ENCODE measurements at regions not wholly inside any gene's neighbourhood (a gene's known extent, or its start where the extent isn't known, plus 50 kb on each side); places are given as distances from the start of the nearest gene placed in this dataset.
"Not testable (repeated sequence)": the region's sequence is repeated elsewhere in the genome, so short reads cannot be mapped to it uniquely, and the experiment has no call there.

GRCh38 chr7:114273218-114273617 is 141.4 kb upstream of the FOXP2 start:
- DNase-seq: no peak

DNA sequence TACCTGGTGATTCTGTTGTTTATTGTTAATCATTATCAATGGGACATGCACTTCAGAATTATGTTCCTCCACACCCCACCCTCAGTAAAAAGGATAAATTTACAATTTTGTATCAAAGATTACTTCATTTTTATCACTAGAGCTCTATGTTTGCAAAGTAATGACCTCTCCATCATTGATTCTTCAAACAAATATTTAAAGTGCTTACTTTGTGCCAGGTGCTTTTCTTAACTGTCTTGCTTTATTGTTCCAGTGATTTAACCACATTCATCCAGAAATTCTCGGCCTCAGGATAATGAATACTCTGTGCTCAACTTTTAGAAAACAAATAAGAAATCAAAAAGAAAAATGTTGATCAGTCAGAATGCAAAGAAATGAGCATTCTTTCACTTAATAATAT is 144.9 kb upstream of the FOXP2 start:
- DNase-seq: no peak

GRCh38 chr7:114267550-114267949 is 147.1 kb upstream of the FOXP2 start:
- DNase-seq: not testable (repeated sequence)

DNA sequence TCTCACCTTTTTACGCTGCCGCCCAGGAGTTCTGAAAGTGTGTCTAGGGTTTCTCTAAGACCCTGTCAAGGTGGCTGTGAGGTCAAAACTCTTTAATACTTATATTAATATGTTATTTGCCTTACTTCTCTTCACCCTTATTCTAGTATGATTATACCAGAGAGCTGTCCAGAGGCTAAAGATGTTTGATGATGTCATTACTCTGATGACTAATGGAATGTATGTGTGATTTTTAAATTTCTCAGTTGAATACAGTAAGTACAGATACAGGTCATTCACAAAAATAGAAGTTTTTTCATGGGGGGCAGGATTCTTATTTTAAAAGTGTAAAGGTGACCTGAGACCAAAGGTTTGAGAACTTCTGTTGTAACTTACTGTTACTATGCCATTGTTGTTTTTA is 150.6 kb upstream of the FOXP2 start:
- no peak for DNase-seq

GRCh38 chr7:114263219-114263618 is 151.4 kb upstream of the FOXP2 start:
- DNase-seq: no peak

DNA sequence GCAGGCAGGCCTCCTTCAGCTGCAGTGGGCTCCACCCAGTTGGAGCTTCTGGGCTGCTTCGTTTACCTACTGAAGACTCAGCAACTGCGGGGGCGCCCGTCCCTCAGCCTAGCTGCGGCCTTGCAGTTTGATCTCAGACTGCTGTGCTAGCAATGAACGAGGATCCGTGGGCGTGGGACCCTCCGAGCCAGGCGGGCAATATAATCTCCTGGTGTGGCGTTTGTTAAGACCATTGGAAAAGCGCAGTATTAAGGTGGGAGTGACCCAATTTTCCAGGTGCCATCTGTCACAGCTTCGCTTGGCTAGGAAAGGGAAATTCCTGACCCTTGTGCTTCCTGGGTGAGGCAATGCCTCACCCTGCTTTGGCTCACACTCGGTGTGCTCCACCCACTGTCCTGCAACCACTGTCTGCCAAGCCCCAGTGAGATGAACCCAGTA is 159.2 kb upstream of the FOXP2 start:
- DNase-seq: no peak

DNA sequence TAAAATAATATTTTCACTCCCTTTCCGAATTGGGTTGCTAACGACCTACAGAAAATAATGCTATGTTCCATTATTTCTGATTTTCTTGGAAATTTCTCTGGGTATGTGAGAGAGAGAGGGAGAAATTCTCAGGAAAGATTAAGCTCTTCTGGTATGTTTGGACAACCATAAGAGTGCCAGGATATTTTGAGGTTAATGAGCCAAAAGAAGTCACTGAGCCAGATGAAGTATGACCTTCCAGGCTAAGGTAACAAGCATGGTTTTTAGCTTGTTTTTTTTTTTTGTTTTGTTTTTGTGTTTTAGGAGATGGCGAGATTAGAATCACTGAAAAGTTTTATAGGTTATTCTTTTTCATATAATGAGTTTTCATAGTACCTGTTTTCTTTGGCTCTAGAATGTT is 171.0 kb upstream of the FOXP2 start:
- no peak for DNase-seq

DNA sequence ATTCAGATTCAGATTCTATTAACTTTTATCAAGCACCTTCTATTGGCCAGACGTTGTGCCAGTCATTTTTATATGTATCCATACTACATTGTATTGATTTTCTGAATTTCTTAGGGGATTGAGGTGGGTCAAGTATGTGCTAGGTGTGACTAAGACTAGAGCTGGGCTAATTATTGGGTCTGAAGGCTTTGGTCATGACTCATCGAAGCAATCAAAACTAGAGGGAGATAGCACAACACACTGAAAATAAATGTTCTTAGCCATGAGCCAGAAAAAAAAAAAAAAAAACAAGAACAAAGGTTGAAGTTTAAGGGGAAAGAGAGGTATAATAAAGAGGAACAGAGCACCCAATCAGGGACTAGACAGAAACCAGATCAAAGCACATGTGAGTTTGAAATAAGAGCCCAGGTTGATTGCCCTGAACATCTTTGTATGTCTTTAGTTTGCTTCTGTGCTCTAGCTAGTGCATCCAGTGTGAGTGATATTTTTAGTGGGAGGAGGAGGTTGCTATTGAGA is 171.6 kb upstream of the FOXP2 start:
- no peak for DNase-seq

DNA sequence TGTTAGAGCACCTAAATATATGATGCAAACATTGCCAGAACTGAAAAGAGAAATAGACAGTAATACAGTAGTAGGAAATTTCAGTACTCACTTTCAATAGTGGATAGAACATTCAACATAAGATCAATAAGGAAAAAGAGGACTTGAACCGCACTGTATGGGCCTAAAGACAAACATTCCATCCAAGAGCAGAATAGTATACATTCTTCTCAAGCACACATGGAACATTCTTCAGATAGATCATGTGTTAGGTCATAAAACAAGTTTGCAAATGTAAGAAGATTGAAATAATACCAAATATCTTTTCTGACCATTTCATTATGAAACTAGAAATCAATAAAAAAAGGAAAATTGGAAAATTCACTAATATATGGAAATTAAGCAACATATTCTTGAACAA is 185.4 kb upstream of the FOXP2 start:
- no peak for DNase-seq

DNA sequence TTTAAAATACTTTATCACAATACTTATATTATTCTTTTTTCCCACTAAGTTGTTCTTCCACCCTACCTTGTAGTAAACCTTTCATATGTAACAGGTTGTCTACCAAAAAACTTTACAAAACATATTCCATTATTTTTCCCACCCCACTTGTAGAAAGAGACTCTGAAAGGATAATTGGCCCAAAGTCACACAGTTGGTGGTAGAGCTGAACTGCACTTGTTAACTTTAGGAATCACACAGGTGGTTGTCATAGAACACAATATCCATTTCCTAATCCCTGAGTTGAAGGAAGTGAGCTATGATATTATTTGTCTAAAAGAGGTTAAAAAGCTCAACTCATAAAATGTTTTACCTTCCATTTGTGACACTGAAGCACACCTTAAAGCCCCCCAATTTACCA is 188.8 kb upstream of the FOXP2 start:
- DNase-seq: no peak

DNA sequence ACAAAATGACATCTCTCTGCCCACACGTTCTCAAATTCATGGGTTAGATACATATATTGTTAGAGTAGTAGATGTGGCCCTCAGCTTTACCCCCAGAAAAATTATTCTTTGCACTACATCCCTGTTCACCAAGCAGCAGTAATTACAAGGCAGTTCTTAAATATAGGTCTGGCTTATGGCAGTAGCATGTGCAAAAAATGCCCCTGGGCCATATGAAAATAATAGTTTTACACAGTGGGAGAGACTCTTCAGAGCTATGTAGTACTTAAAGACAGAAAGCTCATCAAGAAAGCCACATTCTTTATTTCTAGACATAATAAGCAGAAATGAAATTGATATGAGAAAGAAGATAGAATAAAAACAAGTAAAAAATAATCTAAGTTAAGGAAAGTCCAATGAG is 196.3 kb upstream of the FOXP2 start:
- no peak for DNase-seq

GRCh38 chr7:114217026-114217806 is 197.4 kb upstream of the FOXP2 start:
- no peak for DNase-seq

DNA sequence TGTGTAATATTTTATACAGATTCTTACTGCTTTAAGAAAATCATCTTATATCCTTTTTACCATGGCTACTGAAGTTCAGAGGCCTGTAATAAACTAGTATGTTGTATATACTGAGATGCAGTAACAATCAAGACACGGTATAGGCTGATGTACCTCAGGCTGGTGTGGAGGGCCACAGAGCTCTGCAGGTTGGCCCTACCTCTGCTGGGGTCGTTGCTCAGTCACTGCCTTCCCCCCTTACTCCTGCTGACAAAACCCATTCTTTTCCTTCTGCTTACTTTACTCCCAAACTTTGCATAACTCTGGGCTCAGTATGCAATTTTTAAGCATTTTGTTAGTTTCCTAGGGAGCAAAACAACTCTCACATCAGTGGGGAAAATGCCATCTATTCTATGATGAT is 200.1 kb upstream of the FOXP2 start:
- DNase-seq: no peak

DNA sequence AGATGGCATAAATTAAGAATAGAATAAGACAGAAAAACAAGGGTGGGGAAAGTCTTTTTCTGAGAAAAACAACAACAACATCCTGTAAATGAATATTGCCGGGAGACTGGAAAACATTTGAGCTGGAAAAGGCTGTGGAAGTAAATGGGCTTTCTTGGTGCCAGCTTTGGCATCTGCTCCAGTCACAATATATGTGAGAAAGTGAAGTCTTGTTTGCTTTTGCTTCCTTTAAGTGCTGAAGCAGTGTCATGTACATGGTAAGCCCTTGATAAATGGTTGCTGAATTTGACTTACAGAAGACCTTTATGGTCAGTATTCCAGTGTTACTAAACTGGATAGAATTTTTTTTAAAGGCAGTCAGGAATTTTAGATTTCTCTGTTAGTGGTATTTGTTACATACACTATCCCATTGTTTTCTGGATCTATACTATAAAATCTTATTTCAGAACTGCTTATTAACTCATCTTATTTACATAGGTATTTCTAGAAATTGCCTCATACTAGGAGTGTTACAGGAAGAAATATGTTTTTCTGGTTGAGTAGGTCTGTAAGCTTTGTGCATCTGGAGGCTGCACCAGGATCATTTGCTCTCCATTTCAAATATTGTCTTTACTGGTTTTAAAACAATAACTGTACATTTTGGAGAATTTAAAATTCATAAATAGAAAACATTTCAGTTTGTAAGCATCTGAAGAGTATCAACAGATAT is 201.7 kb upstream of the FOXP2 start:
- DNase-seq: peak; percentile 19

DNA sequence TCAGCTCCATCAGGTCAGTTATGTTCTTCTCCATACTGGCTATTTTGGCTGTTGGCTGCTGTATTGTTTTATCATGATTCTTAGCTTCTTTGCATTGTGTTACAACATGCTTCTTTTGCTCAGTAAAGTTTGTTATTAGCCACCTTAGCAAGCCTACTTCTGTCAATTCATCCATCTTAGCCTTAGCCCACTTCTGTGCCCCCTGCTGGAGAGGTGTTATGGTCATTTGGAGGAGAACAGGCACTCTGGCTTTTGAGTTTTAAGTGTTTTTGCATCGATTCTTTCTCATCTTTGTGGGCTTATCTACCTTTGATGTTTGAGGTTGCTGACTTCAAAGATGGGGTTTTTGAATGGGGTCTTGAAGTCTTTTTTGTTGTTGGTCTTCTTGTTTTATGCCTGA is 204.6 kb upstream of the FOXP2 start:
- DNase-seq: no peak

GRCh38 chr7:114206688-114207087 is 207.9 kb upstream of the FOXP2 start:
- DNase-seq: no peak

DNA sequence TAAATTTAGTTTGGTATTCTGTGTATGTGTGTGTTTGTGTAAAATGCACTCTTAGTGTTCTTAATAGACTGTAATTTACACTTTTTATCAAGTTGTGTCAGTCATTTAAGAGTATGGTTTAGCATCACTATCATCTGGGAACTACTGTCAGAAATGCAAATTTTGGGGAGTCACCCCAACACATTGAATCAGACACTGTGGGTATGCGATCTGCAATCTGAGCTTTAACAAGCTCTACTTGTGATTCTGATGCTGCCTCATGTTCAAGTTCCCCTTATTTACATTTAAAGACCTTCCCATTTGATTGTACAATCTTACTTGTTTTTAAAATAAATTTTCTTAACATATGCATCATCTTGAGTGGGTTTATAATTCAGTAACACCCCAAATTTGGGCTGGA is 218.1 kb upstream of the FOXP2 start:
- DNase-seq: no peak

- no peak for DNase-seq
These were observed 224.2 kb upstream of the FOXP2 start for GRCh38 chr7:114190387-114190786.

DNA sequence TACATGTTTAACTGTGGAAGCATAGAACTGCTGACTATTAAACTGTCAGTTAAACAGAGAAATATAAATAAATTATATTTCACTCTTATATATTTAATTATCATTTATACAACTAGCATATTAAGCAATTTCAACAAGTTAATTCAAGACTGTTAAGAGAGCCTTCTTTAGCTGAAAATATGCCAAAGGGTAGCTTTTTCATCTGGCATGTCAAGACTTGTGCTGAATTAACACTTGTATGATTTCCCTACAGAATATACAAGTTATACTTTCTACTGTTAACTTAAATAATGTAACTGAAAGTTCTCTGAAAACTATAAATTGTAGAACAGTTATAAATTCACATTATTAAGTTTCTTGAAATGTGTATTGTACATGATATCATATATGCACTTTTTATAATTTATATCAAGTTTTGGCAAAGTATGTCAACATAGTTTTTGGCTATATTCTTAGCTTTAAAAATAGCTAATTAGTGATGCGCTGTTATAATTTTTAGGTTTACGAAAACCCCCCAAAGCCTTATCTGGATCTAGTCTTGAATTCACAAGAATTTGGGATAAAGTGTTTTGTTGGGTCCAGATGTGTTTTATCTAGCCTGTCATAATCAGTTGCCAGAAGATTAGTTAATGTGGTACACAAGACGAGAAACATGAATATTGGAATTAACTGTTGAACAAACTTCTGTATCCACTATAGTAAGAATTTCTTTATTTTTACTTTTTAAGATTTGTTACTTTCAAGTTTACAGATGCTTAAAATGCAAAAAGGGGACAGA is 231.1 kb upstream of the FOXP2 start:
- DNase-seq: no peak

- no peak for DNase-seq
These were observed 231.8 kb upstream of the FOXP2 start for GRCh38 chr7:114182837-114183236.

DNA sequence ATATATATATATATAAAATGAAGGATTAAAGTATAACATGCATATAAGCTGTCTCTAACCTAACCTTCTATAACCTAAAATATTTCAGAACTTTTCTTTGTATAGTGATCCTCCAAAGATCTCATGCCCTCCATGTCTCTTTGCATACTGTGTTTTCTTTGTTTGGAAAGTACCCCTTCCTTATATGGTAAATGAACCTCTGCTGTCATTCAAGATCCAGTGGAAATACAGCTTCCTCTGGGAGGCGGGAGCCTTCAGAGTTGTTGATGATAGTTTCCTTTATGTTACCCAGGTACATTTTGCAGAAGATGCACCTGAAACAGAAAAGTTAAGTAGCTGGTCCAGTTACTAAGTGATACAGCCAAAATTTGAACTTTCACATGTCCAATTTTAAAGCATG is 233.3 kb upstream of the FOXP2 start:
- DNase-seq: no peak

DNA sequence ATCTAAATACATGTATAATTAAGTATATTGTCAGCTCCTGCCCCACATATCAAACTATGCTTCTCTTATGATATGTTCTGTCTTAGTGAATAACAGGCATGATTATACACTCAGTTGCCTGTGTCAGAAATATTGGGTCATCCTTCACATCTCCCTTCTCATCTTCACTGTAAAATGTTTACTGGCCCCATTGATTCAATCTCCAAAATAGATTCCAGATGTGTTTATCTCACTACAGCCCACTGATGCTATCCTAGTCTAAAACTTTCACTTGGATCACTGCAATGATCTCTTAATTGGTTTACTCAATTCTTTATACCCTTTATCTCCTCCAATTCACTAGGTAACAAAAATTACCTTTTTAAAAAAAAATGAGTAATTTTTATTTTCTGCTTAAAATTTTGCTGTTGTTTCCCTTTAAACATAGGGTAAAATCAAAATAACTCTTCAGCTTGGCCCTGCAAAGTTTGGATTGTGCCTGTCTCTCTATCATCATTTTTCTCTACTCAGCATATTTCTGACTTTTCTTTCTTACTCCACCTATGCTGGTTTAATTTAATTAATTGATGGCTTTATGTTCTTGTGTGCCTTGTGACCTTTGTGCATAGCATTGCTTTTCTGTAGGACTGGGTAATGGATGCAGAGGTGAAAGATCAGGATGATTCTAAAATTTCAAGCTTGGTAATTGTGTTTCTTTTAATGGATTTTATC is 233.9 kb upstream of the FOXP2 start:
- no peak for DNase-seq

DNA sequence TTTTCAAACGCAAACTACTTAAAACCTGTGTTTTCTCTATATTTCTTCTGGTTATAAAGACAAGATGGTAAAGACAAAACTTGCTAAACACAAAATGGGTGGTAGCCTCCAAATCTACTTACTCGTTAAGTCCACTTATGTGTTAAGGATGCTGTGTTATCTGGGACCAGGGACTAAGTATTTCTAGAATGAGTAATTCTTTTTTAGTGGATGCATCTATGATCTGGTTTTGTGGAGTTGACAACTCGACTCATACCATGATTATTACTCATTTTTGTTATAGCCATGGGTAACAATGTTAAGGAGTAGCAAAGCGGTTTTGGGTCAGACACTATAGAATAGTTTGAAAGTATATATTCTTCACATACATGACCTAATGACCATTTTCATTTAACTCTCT is 239.5 kb upstream of the FOXP2 start:
- DNase-seq: no peak
